ENCODE measurements at regions not wholly inside any gene's neighbourhood (a gene's known extent, or its start where the extent isn't known, plus 50 kb on each side); places are given as distances from the start of the nearest gene placed in this dataset.

DNA sequence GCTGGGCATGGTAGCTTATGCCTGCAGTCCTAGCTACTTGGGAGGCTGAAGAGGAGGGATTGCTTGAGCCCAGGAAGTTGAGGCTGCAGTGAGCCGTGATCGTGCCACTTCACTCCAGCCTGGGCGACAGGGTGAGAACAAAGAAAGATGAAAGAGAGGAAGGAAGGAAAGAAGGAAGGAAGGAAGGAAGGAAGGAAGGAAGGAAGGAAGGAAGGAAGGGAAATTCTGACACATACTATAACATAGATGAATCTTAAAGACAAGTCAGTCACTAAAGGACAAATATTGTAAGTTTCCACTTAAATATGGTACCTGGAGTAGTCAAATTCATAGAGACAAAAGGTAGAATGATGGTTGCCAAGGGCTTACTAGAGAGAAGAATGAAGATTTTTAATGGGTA lies 108.0 kb upstream of the CACHD1 start:
- no peak for TF ChIP-seq MYNN (tag by site-specific recombination; IDR thresholded peaks at IDR 0.05; ENCODE audit: borderline replicate concordance)
- TF ChIP-seq RBAK (tag by site-specific recombination; IDR thresholded peaks at IDR 0.05) = no peak
- TF ChIP-seq ZNF366 (tag by site-specific recombination; conservative IDR thresholded peaks at IDR 0.05) = peak; percentile 84
- TF ChIP-seq HOXA7 (CRISPR knock-in tag; IDR thresholded peaks at IDR 0.05; ENCODE audit: borderline replicate concordance) = no peak
- TF ChIP-seq ZBTB1 (tag by site-specific recombination; IDR thresholded peaks at IDR 0.05) = no peak
- TF ChIP-seq, protein P1, sequence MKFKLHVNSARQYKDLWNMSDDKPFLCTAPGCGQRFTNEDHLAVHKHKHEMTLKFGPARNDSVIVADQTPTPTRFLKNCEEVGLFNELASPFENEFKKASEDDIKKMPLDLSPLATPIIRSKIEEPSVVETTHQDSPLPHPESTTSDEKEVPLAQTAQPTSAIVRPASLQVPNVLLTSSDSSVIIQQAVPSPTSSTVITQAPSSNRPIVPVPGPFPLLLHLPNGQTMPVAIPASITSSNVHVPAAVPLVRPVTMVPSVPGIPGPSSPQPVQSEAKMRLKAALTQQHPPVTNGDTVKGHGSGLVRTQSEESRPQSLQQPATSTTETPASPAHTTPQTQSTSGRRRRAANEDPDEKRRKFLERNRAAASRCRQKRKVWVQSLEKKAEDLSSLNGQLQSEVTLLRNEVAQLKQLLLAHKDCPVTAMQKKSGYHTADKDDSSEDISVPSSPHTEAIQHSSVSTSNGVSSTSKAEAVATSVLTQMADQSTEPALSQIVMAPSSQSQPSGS (tag by site-specific recombination; IDR thresholded peaks at IDR 0.05; ENCODE audit: low read depth) = no peak
- TF ChIP-seq, protein P2, sequence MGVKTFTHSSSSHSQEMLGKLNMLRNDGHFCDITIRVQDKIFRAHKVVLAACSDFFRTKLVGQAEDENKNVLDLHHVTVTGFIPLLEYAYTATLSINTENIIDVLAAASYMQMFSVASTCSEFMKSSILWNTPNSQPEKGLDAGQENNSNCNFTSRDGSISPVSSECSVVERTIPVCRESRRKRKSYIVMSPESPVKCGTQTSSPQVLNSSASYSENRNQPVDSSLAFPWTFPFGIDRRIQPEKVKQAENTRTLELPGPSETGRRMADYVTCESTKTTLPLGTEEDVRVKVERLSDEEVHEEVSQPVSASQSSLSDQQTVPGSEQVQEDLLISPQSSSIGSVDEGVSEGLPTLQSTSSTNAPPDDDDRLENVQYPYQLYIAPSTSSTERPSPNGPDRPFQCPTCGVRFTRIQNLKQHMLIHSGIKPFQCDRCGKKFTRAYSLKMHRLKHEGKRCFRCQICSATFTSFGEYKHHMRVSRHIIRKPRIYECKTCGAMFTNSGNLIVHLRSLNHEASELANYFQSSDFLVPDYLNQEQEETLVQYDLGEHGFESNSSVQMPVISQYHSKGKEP (tag by site-specific recombination; IDR thresholded peaks at IDR 0.05) = no peak
- no peak for TF ChIP-seq ZNF596 (tag by site-specific recombination; IDR thresholded peaks at IDR 0.05)
- no peak for TF ChIP-seq ZNF311 (tag by site-specific recombination; IDR thresholded peaks at IDR 0.05; ENCODE audit: borderline replicate concordance)
- no peak for TF ChIP-seq ZBTB7A (tag by site-specific recombination; IDR thresholded peaks at IDR 0.05; ENCODE audit: low read depth)
- no peak for TF ChIP-seq ZNF274 (IDR thresholded peaks at IDR 0.05; ENCODE audit: low read length)
- TF ChIP-seq ZNF274 (tag by site-specific recombination; IDR thresholded peaks at IDR 0.05; ENCODE audit: borderline replicate concordance) = no peak
- TF ChIP-seq, protein P3, sequence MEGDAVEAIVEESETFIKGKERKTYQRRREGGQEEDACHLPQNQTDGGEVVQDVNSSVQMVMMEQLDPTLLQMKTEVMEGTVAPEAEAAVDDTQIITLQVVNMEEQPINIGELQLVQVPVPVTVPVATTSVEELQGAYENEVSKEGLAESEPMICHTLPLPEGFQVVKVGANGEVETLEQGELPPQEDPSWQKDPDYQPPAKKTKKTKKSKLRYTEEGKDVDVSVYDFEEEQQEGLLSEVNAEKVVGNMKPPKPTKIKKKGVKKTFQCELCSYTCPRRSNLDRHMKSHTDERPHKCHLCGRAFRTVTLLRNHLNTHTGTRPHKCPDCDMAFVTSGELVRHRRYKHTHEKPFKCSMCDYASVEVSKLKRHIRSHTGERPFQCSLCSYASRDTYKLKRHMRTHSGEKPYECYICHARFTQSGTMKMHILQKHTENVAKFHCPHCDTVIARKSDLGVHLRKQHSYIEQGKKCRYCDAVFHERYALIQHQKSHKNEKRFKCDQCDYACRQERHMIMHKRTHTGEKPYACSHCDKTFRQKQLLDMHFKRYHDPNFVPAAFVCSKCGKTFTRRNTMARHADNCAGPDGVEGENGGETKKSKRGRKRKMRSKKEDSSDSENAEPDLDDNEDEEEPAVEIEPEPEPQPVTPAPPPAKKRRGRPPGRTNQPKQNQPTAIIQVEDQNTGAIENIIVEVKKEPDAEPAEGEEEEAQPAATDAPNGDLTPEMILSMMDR (tag by site-specific recombination; IDR thresholded peaks at IDR 0.05) = no peak
- TF ChIP-seq ZNF140 (tag by site-specific recombination; IDR thresholded peaks at IDR 0.05) = no peak
- TF ChIP-seq, protein P4, sequence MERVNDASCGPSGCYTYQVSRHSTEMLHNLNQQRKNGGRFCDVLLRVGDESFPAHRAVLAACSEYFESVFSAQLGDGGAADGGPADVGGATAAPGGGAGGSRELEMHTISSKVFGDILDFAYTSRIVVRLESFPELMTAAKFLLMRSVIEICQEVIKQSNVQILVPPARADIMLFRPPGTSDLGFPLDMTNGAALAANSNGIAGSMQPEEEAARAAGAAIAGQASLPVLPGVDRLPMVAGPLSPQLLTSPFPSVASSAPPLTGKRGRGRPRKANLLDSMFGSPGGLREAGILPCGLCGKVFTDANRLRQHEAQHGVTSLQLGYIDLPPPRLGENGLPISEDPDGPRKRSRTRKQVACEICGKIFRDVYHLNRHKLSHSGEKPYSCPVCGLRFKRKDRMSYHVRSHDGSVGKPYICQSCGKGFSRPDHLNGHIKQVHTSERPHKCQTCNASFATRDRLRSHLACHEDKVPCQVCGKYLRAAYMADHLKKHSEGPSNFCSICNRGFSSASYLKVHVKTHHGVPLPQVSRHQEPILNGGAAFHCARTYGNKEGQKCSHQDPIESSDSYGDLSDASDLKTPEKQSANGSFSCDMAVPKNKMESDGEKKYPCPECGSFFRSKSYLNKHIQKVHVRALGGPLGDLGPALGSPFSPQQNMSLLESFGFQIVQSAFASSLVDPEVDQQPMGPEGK (tag by site-specific recombination; IDR thresholded peaks at IDR 0.05) = no peak

Data from HEK293 (cell line).